ENCODE measurements at regions not wholly inside any gene's neighbourhood (a gene's known extent, or its start where the extent isn't known, plus 50 kb on each side); places are given as distances from the start of the nearest gene placed in this dataset.

GRCh38 chr6:40816601-40817000, 222.4 kb downstream of the UNC5CL start:
- Histone ChIP-seq H3K27ac (ENCODE audit: insufficient read depth, low read length) (no peak overlapping the region), H3K36me3 (ENCODE audit: control insufficient read depth, insufficient read depth, low read length) (no peaks in the 10 kb centered on the region), H3K4me1 (ENCODE audit: control insufficient read depth, extremely low read depth, insufficient read depth, low read length) (no peaks in the 10 kb centered on the region), H3K4me2 (ENCODE audit: extremely low read depth, insufficient read depth, low read length) (no peak overlapping the region), H3K9me3 (ENCODE audit: control insufficient read depth, insufficient read depth, low read depth, low read length) (no peaks in the 10 kb centered on the region), H3K27me3 (ENCODE audit: control insufficient read depth, insufficient read depth, low read length) (no peaks in the 10 kb centered on the region), H4K20me1 (ENCODE audit: control insufficient read depth, extremely low read depth, insufficient read depth, low read length) (no peaks in the 10 kb centered on the region), H3K4me3 (replicated peaks in 1 of 4; ENCODE audit: control extremely low read depth in 1 of 4, insufficient read depth in 1 of 4, low read depth in 3 of 4, low read length in 4 of 4) (no peak overlapping the region), H3K9ac (ENCODE audit: insufficient read depth, low read length) (no peak overlapping the region), H3K79me2 (ENCODE audit: control insufficient read depth, insufficient read depth, low read length) (no peaks in the 10 kb centered on the region), H2AFZ (ENCODE audit: low read length) (no peak overlapping the region)
- no peak for TF ChIP-seq EZH2 (IDR thresholded peaks at IDR 0.05; ENCODE audit: low read length, missing control alignments)
- no peak for DNase-seq (ENCODE audit: low read depth in 2 of 2)

GRCh38 chr6:40815731-40816130, 223.3 kb downstream of the UNC5CL start:
- no peaks in the 10 kb centered on the region for H3K9me3 ChIP-seq (ENCODE audit: control insufficient read depth, insufficient read depth, low read depth, low read length)
- no peak overlapping the region for H3K27ac ChIP-seq (ENCODE audit: insufficient read depth, low read length)
- TF ChIP-seq EZH2 (IDR thresholded peaks at IDR 0.05; ENCODE audit: low read length, missing control alignments) (no peak), CTCF (conservative IDR thresholded peaks at IDR 0.05 in 1 of 2, IDR thresholded peaks at IDR 0.05 in 1 of 2; ENCODE audit: low read depth in 1 of 2, low read length in 2 of 2) (no peak)
- no peak for DNase-seq (ENCODE audit: low read depth in 2 of 2)
- no peaks in the 10 kb centered on the region for H3K4me1 ChIP-seq (ENCODE audit: control insufficient read depth, extremely low read depth, insufficient read depth, low read length)
- no peak overlapping the region for H3K4me3 ChIP-seq (replicated peaks in 1 of 4; ENCODE audit: control extremely low read depth in 1 of 4, insufficient read depth in 1 of 4, low read depth in 3 of 4, low read length in 4 of 4)
- no peak overlapping the region for H3K9ac ChIP-seq (ENCODE audit: insufficient read depth, low read length)
- H3K27me3 ChIP-seq (ENCODE audit: control insufficient read depth, insufficient read depth, low read length) = no peaks in the 10 kb centered on the region
- no peaks in the 10 kb centered on the region for H3K36me3 ChIP-seq (ENCODE audit: control insufficient read depth, insufficient read depth, low read length)
- H4K20me1 ChIP-seq (ENCODE audit: control insufficient read depth, extremely low read depth, insufficient read depth, low read length) = no peaks in the 10 kb centered on the region
- H3K79me2 ChIP-seq (ENCODE audit: control insufficient read depth, insufficient read depth, low read length) = no peaks in the 10 kb centered on the region
- no peak overlapping the region for H3K4me2 ChIP-seq (ENCODE audit: extremely low read depth, insufficient read depth, low read length)
- H2AFZ ChIP-seq (ENCODE audit: low read length) = no peak overlapping the region

- Histone ChIP-seq H4K20me1 (ENCODE audit: control insufficient read depth, extremely low read depth, insufficient read depth, low read length) (no peaks in the 10 kb centered on the region), H3K36me3 (ENCODE audit: control insufficient read depth, insufficient read depth, low read length) (no peaks in the 10 kb centered on the region), H3K4me2 (ENCODE audit: extremely low read depth, insufficient read depth, low read length) (no peak overlapping the region), H3K27me3 (ENCODE audit: control insufficient read depth, insufficient read depth, low read length) (no peaks in the 10 kb centered on the region), H3K9me3 (ENCODE audit: control insufficient read depth, insufficient read depth, low read depth, low read length) (no peaks in the 10 kb centered on the region), H3K4me1 (ENCODE audit: control insufficient read depth, extremely low read depth, insufficient read depth, low read length) (no peaks in the 10 kb centered on the region), H3K27ac (ENCODE audit: insufficient read depth, low read length) (no peak overlapping the region), H3K4me3 (replicated peaks in 1 of 4; ENCODE audit: control extremely low read depth in 1 of 4, insufficient read depth in 1 of 4, low read depth in 3 of 4, low read length in 4 of 4) (no peak overlapping the region), H3K79me2 (ENCODE audit: control insufficient read depth, insufficient read depth, low read length) (no peaks in the 10 kb centered on the region), H2AFZ (ENCODE audit: low read length) (no peak overlapping the region), H3K9ac (ENCODE audit: insufficient read depth, low read length) (no peak overlapping the region)
- no peak for TF ChIP-seq EZH2 (IDR thresholded peaks at IDR 0.05; ENCODE audit: low read length, missing control alignments)
- TF ChIP-seq CTCF (conservative IDR thresholded peaks at IDR 0.05 in 1 of 2, IDR thresholded peaks at IDR 0.05 in 1 of 2; ENCODE audit: low read depth in 1 of 2, low read length in 2 of 2) = no peak
- DNase-seq (ENCODE audit: low read depth in 2 of 2) = peak in 1 of 2 donors; percentile 5
Measured at GRCh38 chr6:40810171-40810570, 223.0 kb upstream of the LRFN2 start.

All from fibroblast of lung (primary cell).